OCI-LY1 (cell line): ENCODE measurements at regions not wholly inside any gene's neighbourhood (a gene's known extent, or its start where the extent isn't known, plus 50 kb on each side); places are given as distances from the start of the nearest gene placed in this dataset.

Experiments
- H2AFZ ChIP-seq: fragments of 200-600 bp; sonication (generic), shearing (Covaris generic); 2 replicates; pipeline ENCODE4 v1.6.0; 2014; ENCODE audit warnings: antibody characterized with exemption, mild to moderate bottlenecking, low read length
- H3F3A ChIP-seq: fragments of 200-600 bp; sonication (generic), shearing (Covaris generic); 2 replicates; pipeline ENCODE4 v1.6.0; 2014; ENCODE audit warnings: mild to moderate bottlenecking, antibody characterized with exemption, low read length, moderate library complexity; ENCODE audit not compliant: insufficient read depth
- H3K27ac ChIP-seq: fragments of 200-600 bp; sonication (generic); 2 replicates; pipeline ENCODE4 v1.5.1; 2014; ENCODE audit warnings: low read length, mixed run types, mild to moderate bottlenecking, low read depth; ENCODE audit not compliant: poor library complexity, severe bottlenecking
- H3K27me3 ChIP-seq: fragments of 200-600 bp; sonication (generic); 2 replicates; pipeline ENCODE4 v1.6.0; 2014; ENCODE audit warnings: antibody characterized with exemption, mild to moderate bottlenecking, low read length, moderate library complexity; ENCODE audit not compliant: insufficient read depth
- H3K36me3 ChIP-seq: fragments of 200-600 bp; sonication (generic); 2 replicates; pipeline ENCODE4 v1.6.1; 2014; ENCODE audit warnings: mild to moderate bottlenecking, antibody characterized with exemption, low read length, moderate library complexity, mixed read lengths; ENCODE audit not compliant: insufficient read depth
- H3K4me1 ChIP-seq: fragments of 200-600 bp; sonication (generic); 2 replicates; pipeline ENCODE4 v1.5.1; 2014; ENCODE audit warnings: mild to moderate bottlenecking, low read length, moderate library complexity; ENCODE audit not compliant: insufficient read depth, severe bottlenecking
- H3K4me2 ChIP-seq: fragments of 200-600 bp; sonication (generic), shearing (Covaris generic); 2 replicates; pipeline ENCODE4 v1.6.1; 2014; ENCODE audit warnings: low read length
- H3K4me3 ChIP-seq: fragments of 200-600 bp; sonication (generic); 2 replicates; pipeline ENCODE4 v1.5.1; 2014; ENCODE audit warnings: low read length, low read depth, mild to moderate bottlenecking, mixed read lengths; ENCODE audit not compliant: poor library complexity, severe bottlenecking
- H3K79me2 ChIP-seq: fragments of 200-600 bp; shearing (Covaris generic); 2 replicates; pipeline ENCODE4 v1.6.1; 2016; ENCODE audit warnings: mixed run types, low read length, mixed read lengths; ENCODE audit not compliant: insufficient read depth
- H3K9ac ChIP-seq: fragments of 200-600 bp; sonication (generic), shearing (Covaris generic); 2 replicates; pipeline ENCODE4 v1.6.1; 2014; ENCODE audit warnings: mild to moderate bottlenecking, low read length, mixed read lengths
- H3K9me2 ChIP-seq: fragments of 200-600 bp; sonication (generic), shearing (Covaris generic); 2 replicates; pipeline ENCODE4 v1.6.1; 2014; ENCODE audit warnings: low read depth, mild to moderate bottlenecking, low read length, mixed read lengths
- H3K9me3 ChIP-seq: fragments of 200-600 bp; shearing (Covaris generic); 2 replicates; pipeline ENCODE4 v1.6.1; 2014; ENCODE audit warnings: low read length, mixed read lengths
- H4K20me1 ChIP-seq: fragments of 200-600 bp; sonication (generic), shearing (Covaris generic); 2 replicates; pipeline ENCODE4 v1.6.0; 2016; ENCODE audit warnings: mild to moderate bottlenecking, low read length; ENCODE audit not compliant: insufficient read depth
- EZH2 ChIP-seq: fragments of 200-600 bp; sonication (generic), shearing (Covaris generic); IDR thresholded peaks from 2 replicates; pipeline ENCODE4 v1.8.0; 2017; ENCODE audit warnings: borderline replicate concordance, mixed run types, mild to moderate bottlenecking, antibody characterized with exemption, low read length, moderate library complexity, mixed read lengths
- TF ChIP-seq, protein P1 (sequence below): fragments of 200-600 bp; sonication (generic), shearing (Covaris generic); IDR thresholded peaks from 2 replicates; pipeline ENCODE4 v1.5.1; 2017; ENCODE audit warnings: mild to moderate bottlenecking, antibody characterized with exemption, low read length, moderate library complexity, mixed read lengths

DNA sequence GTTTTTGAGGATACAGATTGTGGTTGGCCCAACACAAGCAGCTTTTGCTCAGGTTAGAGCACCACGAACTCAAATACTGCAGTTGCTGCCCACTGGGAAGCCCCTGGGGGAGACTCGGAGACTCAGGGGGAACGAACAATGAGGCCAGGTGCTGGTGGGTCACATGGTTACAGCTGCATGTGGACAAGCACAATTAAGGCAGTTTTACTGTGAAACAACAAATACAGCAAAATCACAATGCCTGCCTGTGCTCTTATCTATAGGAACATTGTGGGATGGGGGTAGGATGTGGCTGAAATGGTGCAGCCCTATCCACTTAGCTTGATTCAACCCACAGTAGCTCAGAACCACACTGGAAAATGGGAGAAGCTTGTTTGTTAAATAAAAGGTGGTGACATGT lies 119.7 kb upstream of the SPATA13 start:
- TF ChIP-seq, protein P1, sequence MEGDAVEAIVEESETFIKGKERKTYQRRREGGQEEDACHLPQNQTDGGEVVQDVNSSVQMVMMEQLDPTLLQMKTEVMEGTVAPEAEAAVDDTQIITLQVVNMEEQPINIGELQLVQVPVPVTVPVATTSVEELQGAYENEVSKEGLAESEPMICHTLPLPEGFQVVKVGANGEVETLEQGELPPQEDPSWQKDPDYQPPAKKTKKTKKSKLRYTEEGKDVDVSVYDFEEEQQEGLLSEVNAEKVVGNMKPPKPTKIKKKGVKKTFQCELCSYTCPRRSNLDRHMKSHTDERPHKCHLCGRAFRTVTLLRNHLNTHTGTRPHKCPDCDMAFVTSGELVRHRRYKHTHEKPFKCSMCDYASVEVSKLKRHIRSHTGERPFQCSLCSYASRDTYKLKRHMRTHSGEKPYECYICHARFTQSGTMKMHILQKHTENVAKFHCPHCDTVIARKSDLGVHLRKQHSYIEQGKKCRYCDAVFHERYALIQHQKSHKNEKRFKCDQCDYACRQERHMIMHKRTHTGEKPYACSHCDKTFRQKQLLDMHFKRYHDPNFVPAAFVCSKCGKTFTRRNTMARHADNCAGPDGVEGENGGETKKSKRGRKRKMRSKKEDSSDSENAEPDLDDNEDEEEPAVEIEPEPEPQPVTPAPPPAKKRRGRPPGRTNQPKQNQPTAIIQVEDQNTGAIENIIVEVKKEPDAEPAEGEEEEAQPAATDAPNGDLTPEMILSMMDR = no peak
- no peak for TF ChIP-seq EZH2
- no peaks in the 10 kb centered on the region for H4K20me1 ChIP-seq
- no peaks in the 10 kb centered on the region for H3K79me2 ChIP-seq
- no peaks in the 10 kb centered on the region for H3K9me2 ChIP-seq
- no peaks in the 10 kb centered on the region for H3K36me3 ChIP-seq
- H3K27me3 ChIP-seq = no peaks in the 10 kb centered on the region
- no peak overlapping the region for H3K9ac ChIP-seq
- no peaks in the 10 kb centered on the region for H3K9me3 ChIP-seq
- no peak overlapping the region for H3K4me2 ChIP-seq
- no peak overlapping the region for H3K4me3 ChIP-seq
- no peak overlapping the region for H2AFZ ChIP-seq
- no peaks in the 10 kb centered on the region for H3K4me1 ChIP-seq
- no peak overlapping the region for H3K27ac ChIP-seq
- no peaks in the 10 kb centered on the region for H3F3A ChIP-seq

DNA sequence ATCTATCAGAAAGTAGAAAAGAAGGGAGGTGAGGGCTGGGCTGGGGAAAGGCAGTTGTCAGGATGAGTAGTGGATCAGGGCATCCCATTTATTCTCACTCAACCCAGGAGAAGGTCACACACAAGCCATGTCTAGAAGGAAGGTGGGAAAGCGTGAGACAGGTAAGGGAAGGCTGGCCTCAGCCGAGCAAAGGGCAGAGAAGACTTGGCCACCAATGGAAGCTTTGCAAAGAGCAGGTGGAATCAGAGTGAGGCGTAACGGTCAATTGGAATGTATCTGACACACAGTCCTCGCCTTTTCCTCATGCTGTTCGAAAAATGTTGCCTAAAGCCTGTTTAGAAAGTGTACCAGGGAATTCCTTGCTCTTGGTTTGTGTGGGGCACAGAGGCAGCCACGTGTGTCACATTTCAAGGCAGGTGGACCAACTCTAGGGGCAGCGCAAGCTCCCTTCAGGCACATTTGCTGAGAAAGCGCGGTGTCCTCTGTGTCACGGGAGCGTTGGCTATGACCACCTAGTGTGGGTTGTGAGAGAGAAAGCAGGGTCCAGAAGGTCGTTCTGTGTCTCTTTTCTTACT lies 118.8 kb upstream of the SPATA13 start:
- Histone ChIP-seq H3K9ac (no peak overlapping the region), H3K36me3 (no peaks in the 10 kb centered on the region), H2AFZ (no peak overlapping the region), H3K4me1 (no peaks in the 10 kb centered on the region), H3K27ac (no peak overlapping the region), H3K9me3 (no peaks in the 10 kb centered on the region), H3K27me3 (no peaks in the 10 kb centered on the region), H3K4me2 (no peak overlapping the region), H3K9me2 (no peaks in the 10 kb centered on the region), H3K4me3 (no peak overlapping the region), H3K79me2 (no peaks in the 10 kb centered on the region), H3F3A (no peaks in the 10 kb centered on the region), H4K20me1 (no peaks in the 10 kb centered on the region)
- TF ChIP-seq, protein P1 = no peak
- no peak for TF ChIP-seq EZH2

DNA sequence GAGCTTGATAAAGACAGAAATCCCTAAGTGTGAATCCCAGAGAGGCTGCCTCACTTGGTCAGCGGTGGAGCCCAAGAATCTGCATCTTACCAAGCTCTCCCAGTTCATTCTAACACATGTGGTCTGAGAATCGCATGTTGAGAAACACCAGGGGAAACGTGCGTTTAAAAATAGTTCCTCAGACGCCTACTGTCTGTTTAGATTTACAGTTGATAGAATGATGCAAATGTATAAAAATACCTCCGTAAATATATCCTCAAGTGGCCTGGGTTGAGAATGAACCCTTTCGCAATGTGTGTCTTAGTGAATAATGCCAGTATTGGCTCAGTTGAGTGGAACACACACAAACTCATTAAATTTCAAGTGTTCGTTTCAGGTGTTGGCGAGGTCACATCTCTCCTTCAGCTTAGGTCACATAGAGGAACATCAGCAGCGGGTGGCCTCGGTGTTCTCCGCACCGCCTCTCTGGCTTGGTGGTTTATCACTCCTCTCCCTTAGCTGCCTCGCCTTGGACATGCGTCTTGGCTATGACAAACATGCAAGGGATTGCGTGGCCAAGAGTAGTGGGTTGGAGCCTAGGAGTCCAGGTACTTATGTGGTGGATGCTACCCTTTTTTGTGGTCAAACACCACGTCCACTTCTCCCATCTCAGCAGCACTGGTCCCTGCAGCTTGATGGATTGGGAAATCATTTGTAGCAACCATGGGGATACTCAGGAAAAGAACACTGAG lies 117.6 kb upstream of the SPATA13 start:
- Histone ChIP-seq H2AFZ (no peak overlapping the region), H3K79me2 (no peaks in the 10 kb centered on the region), H3K27ac (no peak overlapping the region), H3K9me3 (no peaks in the 10 kb centered on the region), H3K4me3 (no peak overlapping the region), H3F3A (no peaks in the 10 kb centered on the region), H4K20me1 (no peaks in the 10 kb centered on the region), H3K9me2 (no peaks in the 10 kb centered on the region), H3K36me3 (no peaks in the 10 kb centered on the region), H3K4me2 (no peak overlapping the region), H3K27me3 (no peaks in the 10 kb centered on the region), H3K4me1 (no peaks in the 10 kb centered on the region), H3K9ac (no peak overlapping the region)
- TF ChIP-seq EZH2 = no peak
- TF ChIP-seq, protein P1 = no peak
